ENCODE measurements at regions not wholly inside any gene's neighbourhood (a gene's known extent, or its start where the extent isn't known, plus 50 kb on each side); places are given as distances from the start of the nearest gene placed in this dataset.

- H3K4me3 Mint-ChIP-seq, result no peak overlapping the region
- H2BK12ac ChIP-seq (ENCODE audit: insufficient read length, low read depth, low read length), result no peak overlapping the region
- no peak for TF ChIP-seq CTCF (conservative IDR thresholded peaks at IDR 0.05)
- no peak overlapping the region for H3K27ac ChIP-seq (ENCODE audit: insufficient read length, low read depth, low read length)
- no peaks in the 10 kb centered on the region for H3K36me3 Mint-ChIP-seq (ENCODE audit: insufficient read depth in 1 of 3, low read depth in 3 of 3)
- no peaks in the 10 kb centered on the region for H3K27me3 ChIP-seq (ENCODE audit: insufficient read depth, low read length)
- H2AFZ ChIP-seq (ENCODE audit: low read length), result no peak overlapping the region
- peaks cover 0 to 3% of the 10 kb centered on the region in 2 experiments; a peak in 3 of 5 replicates for H3K9me3 Mint-ChIP-seq
- no peaks in the 10 kb centered on the region for H3K9me3 ChIP-seq (ENCODE audit: control insufficient read depth, low read depth, low read length)
- DNase-seq, result no peak
- peaks cover 2% of the 10 kb centered on the region; the same call in 1 of the 2 replicates for H3K4me1 ChIP-seq (ENCODE audit: insufficient read depth, low read length)
- no peaks in the 10 kb centered on the region for H3K79me1 ChIP-seq (ENCODE audit: insufficient read depth, low read depth, low read length, poor library complexity, severe bottlenecking)
- no peak overlapping the region for H4K5ac ChIP-seq (ENCODE audit: insufficient read length, low read depth, low read length)
- peaks cover 13 to 23% of the 10 kb centered on the region in 2 experiments for H3K4me1 Mint-ChIP-seq
- no peak overlapping the region for H3K27ac Mint-ChIP-seq
- H3K14ac ChIP-seq (ENCODE audit: insufficient read depth, low read length), result no peak overlapping the region
- H2BK5ac ChIP-seq (ENCODE audit: insufficient read length, low read length), result no peak overlapping the region
- no peak overlapping the region for H4K8ac ChIP-seq (replicated peaks; ENCODE audit: insufficient read length, low read depth, low read length)
- H3K4ac ChIP-seq (ENCODE audit: low read depth, low read length), result no peak overlapping the region
- H2AK5ac ChIP-seq (ENCODE audit: insufficient read length, low read length), result no peak overlapping the region
- no peak overlapping the region for H3K56ac ChIP-seq (ENCODE audit: insufficient read length, low read depth, low read length)
- no peak overlapping the region for H3T11ph ChIP-seq (ENCODE audit: low read length)
- no peaks in the 10 kb centered on the region for H3K79me2 ChIP-seq (ENCODE audit: insufficient read depth, low read length)
- H2BK120ac ChIP-seq (ENCODE audit: low read depth, low read length, poor library complexity, severe bottlenecking), result no peak overlapping the region
- no peaks in the 10 kb centered on the region for H3K23me2 ChIP-seq (ENCODE audit: insufficient read length, low read depth, low read length, poor library complexity, severe bottlenecking)
- H4K91ac ChIP-seq (ENCODE audit: insufficient read length, low read depth, low read length), result no peak overlapping the region
- no peaks in the 10 kb centered on the region; the same call in 1 of the 2 replicates for H3K27me3 Mint-ChIP-seq (ENCODE audit: low read depth)
- H2BK15ac ChIP-seq (ENCODE audit: low read depth, low read length), result no peak overlapping the region
- no peaks in the 10 kb centered on the region for H4K20me1 ChIP-seq (ENCODE audit: control insufficient read depth, insufficient read depth, insufficient read length)
- no peak overlapping the region for H3K4me2 ChIP-seq (ENCODE audit: insufficient read depth, insufficient read length, low read length)
- no peak overlapping the region for H3K18ac ChIP-seq (ENCODE audit: insufficient read length, low read depth, low read length)
- H3K9ac ChIP-seq (ENCODE audit: extremely low read depth, insufficient read length, low read length), result no peak overlapping the region
- no CpG with 5 or more reads among the region's 4 CpGs for WGBS (ENCODE audit: extremely low coverage, insufficient read length, low lambda C conversion rate)
- H3K23ac ChIP-seq (ENCODE audit: insufficient read length, low read depth, low read length), result no peak overlapping the region
- no peak overlapping the region for H2BK20ac ChIP-seq (ENCODE audit: low read depth, low read length, poor library complexity, severe bottlenecking)
Measured at GRCh38 chr21:35561116-35561515, 499.2 kb downstream of the SETD4 start.

All from H9 (cell line).